Ureter (tissue), 1 donor: ENCODE measurements at regions not wholly inside any gene's neighbourhood (a gene's known extent, or its start where the extent isn't known, plus 50 kb on each side); places are given as distances from the start of the nearest gene placed in this dataset.
"Not testable (repeated sequence)": the region's sequence is repeated elsewhere in the genome, so short reads cannot be mapped to it uniquely, and the experiment has no call there.

ENCODE experiments used
- DNase-seq: peaks from one replicate; pipeline ENCODE4 v3.0.0-alpha.2; 2020; ENCODE audit warnings: low spot score
- donor health status: DM: yes; HTN: yes; CAD: no.

DNA sequence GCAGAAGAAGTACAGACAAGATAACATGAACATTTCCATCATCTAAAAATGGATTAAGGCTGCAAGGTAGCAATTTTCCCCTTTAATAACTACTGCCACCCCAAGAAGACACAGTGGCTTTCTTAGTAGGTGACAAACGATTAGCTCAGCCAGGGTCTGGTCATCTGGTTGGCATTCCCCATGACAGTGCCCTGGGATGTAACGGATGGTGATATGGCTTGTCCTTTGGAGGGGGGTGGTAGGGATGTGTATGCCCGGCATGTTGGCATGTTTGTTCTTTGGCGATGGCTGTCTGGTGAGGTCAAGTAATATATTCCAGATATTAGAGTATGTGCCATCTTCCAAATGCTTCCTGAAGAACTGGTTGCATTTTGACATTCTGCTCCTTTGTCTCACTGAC lies 135.6 kb upstream of the ZNF536 start:
- no peak for DNase-seq

DNA sequence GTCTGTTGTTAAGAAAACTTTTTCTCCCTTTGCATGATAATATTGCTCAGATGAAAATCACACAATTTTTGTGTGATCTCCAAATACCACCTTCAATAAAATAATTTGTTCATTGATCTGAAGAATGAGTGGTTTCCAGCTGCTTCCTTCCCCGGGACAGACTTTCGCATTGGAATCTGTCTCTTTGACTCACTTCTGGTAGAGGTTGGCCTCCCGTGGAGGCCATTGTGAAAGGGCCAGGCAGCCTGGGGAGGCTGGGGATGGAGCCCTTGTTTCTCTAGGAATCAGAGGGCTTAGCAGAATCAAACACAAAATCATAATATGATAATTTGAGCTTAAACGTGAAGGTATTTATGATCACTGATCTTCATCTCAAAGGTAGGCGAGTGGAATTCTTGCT lies 135.0 kb upstream of the ZNF536 start:
- DNase-seq, result no peak

DNA sequence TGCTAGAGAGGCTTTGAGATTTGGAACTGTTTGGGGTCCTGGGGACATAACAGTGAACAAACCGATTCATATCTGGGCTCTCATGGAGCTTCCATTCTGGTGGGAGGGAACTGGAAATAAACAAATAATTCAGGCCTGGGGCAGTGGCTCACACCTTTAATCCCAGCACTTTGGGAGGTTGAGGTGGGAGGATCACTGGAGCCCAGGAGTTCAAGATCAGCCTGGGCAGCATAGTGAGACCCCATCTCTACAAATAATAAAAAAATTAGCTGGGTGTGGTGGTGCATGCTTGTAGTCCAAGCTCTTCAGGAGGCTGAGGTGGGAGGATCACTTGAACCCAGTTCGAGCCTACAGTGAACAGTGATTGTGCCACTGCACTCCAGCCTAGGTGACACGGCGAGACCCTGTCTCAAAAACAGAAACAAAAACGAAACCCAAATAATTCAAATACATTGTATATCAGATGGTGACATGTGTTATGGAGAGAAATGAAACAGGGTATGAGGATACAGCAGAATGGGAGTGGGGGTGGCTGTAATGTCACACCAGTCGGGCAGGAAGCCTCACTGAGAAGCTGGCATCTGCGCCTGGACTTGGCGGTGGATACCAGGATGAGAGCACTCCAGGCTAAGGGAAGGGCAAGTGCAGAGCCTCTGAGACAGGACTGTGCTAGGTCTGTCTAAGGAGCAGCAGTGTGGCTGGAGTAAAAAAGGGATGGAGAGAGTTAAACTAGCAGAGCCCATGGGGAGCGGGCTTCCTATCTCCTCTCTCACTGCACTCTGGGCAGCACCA lies 131.1 kb upstream of the ZNF536 start:
- no peak for DNase-seq

DNA sequence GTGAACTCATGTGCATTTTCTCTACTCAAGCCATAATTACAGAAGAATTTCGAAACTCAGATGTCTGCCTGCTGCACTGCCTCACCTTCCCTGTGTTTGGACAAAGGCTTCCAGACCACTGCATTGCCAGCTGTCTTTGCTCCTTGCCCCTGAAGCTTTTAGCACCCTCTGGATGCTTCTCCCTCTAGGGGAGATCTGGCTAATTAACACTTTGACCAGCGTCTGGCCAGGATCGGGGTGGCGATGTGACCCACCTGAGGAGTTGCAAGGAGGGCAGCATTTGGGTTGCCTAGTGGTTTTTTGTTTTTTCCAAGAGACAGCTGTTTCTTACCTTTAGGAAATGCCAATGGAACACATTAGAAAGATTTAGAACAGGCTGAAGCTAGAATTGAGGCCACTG lies 127.7 kb upstream of the ZNF536 start:
- no peak for DNase-seq

DNA sequence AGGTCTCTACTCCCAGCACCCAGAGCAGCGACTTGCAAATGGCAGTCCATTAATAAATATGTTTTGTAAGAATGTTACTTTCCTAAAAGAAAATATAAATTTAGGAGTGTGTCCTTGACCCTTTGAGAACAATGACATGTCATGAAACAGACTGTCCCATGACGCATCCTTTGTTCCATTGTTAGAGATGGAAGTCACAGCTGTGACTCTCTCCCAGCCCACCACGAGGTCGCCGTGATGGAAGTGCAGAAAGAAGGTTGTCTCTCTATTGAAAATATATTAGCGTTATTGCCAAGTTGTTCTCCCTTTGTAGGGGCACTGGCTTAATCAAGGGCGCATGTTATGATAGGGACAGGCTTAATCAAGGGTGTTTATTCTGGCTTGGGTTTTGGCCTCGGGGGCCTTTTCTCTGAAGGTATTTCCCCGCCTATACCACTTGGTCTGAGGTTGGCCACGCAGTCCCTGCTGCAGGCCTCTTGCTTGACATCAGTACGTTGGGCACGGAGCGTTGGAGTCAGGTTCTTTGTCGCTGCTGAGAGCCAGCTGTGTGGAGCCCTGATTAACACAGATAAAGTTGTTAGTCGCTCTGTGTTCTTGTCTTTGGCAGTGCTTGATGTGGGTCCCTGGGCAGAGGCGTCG lies 126.7 kb upstream of the ZNF536 start:
- DNase-seq, result no peak

DNA sequence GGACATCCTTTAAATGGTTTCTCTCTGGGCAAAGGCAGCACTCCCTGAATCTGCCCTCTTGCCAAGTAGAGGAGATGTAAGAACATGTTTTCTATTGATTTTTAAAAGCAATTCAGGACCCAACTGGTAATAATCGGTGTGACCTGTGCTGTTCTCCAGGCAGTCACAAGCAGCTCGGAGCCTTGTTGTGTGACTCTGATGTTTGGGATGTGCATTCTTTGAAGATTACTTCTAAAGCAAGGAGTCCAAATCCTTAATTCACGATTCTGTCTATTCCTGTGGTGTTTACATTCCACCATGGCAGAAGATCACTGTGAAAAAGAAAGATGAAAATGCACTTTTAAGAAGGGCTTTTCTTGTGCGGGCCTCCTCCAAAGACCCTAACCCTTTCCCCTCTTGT lies 122.3 kb upstream of the ZNF536 start:
- no peak for DNase-seq

DNA sequence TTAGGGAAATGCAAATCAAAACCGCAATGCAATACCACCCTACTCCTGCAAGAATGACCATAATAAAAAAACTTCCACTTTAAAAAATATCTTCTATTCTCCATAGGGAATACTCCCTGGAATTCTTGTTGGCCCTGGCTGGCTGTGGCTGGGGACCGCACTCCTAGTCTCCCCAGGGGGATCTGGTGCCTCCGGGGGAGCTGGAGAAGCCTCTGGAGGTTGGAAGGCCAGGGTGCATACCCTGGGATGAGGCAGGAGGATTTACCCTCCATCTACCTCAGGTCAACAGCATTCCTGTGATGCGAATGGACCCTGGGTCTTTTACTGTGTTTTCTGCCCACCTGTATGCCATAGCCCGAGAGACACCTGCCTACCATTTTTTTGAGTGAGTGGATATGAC lies 120.0 kb upstream of the ZNF536 start:
- DNase-seq, result no peak

DNA sequence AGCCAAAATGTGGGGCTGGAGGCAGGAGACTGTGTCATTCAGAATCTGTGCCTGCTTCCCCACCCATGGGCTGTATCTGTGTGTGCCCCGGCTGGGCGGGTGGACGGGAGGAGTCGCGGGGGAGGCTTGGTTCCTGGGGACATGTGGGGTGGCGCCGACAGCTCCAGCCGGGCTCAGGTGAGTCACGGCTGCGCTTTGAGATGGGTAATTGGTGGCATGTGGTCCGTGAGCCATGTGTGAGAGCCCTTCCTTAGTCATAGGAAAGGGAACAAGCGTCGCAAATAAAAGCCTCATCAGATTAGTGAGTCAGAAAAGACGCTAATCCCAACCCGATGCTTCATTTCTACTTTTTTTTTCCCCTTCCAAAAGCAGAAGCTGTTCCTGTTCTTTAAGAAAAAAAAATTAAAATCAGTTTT lies 118.6 kb upstream of the ZNF536 start:
- DNase-seq, result no peak

DNA sequence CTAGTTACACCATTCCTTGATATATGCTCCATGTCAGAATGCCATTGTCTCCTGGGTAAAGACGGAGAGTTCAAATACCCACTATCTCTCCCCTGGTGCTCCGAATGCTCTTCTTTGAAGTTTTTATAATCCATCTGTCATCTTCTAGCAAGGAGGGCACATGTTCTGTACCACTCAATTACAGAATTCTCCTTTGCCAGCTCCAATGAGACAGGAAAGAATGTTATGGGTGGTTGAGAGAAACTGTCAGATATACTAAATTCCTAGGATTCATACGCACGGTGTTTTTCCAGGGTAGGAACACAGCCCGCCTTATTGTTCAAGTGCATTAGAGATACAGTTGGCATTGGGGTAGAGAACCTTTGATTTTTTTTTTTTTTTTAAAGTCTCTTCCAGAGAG lies 118.0 kb upstream of the ZNF536 start:
- DNase-seq, result no peak

DNA sequence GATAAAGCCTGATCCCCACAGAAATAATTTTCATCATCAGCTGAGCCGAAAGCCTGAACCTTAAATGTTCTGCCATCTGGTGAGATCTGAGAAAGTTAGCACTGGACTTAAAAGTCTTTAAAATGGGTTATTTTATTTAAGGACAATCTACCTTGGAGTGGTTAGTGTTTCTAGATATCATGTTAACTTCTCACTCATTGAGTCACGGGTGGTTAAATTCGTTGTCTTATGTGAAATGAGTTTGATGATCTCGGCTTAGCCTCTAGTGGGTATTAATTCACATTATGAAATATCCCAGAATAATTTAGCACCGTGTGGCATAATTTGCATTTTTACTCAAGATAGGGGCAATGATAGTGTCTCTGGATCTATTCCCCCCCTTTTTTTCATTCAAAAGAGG lies 117.4 kb upstream of the ZNF536 start:
- no peak for DNase-seq

DNA sequence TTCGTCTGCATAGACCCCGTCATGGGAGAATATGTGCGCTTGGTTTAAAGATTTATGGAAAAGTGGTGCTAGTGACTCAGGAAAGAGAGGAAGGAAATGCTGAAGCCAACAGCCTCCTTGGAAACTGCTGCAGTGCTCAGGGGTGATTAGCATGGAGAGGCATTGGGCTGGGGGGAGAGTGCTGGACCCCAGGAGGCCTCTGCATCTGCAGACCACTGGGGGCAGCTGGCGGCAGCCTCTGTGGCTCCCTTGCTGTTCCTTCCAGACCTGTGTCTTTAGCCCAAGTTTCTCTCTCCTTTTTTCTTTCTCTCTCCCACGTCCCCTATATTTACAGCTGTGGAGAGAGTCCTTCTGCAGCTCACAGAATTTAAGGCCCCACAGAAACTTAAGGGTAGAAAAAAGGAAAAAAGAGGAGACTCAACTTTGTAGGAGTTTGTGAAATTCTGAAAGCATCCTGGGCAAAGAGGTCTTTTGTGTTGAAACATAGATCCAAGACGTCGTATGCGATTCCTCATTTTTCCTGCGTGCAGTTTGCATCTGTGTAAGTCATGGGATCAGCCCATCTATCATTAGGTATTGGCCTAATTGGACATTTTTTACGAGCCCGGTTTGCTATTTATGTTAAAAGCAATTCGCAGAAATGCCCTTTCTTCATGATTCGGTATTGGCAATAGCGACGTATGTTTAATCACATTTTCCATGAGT lies 116.2 kb upstream of the ZNF536 start:
- DNase-seq, result no peak

DNA sequence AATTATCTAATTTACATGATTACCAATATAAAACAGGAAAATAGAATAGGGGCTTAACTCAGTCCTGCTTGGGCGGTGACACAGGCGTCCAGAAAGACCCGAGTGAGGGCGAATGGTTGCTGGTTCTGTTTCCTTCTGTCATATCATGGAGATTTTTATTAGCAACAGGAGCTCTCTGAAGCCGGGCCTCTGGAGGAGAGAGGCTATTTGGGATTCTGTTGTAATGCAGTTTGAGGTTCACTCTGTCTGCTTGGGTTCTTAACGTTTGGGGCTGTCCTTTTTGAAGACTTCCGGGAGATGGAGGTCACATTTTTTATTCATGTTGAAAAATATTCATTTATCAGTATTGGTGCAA lies 115.7 kb upstream of the ZNF536 start:
- no peak for DNase-seq

DNA sequence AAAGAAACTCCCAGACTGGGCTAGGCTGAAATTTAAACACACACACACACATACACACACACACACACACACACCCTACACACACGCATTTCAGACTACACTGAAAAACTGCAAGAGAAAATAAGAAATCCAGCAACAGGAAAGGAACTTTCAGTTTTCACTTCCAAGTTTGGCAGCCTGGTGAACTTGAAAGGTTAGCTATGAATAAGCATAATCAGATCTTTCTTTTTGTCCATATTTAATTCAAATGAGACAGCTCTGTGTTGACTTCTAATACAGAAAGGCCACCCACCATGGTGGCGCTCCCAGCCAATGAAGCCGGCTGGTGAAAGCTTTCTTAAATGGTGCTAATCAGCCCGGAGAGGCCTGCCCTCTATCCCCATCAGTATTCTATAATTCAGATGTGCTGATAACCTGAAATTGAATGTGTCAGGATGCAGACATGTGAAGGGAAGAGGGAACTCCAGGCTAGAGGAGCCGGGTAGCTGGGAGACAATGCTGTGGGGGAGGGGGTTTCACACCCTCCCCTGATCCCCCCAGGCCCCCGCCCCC lies 108.3 kb upstream of the ZNF536 start:
- no peak for DNase-seq

DNA sequence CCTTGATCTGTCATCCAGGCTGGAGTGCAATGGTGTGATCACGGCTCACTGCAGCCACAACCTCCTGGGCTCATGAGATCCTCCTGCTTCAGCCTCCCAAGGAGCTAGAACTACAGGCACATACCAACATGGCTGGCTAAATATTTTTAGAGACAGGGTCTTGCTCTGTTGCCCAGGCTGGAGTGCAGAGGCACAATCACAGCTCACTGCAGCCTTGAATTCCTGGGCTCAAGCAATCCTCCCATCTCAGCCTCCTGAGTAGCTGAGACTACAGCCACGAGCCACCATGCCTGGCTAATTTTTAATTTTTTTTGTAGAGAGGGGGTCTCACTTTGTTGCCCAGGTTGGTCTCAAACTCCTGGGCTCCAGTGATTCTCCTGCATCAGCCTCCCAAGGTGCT lies 106.3 kb upstream of the ZNF536 start:
- DNase-seq, result not testable (repeated sequence)

DNA sequence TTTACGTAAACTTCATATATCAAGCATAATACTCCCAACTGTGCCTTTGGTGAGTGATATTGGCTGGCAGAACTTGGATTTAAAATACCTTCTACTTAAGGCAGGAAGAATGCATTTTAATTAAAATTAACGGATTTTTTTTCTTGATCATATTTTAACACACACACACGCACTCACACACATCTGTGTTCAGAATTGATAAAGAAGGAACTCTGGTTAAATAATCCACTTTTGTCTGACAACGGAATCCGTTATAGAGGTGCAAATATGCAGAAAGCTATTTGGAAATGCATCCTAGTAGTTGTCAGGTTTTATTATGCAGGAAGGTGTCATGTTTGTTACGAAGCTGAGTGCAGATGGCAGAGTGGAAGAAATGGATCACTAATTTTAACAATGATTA lies 105.5 kb upstream of the ZNF536 start:
- DNase-seq, result no peak

DNA sequence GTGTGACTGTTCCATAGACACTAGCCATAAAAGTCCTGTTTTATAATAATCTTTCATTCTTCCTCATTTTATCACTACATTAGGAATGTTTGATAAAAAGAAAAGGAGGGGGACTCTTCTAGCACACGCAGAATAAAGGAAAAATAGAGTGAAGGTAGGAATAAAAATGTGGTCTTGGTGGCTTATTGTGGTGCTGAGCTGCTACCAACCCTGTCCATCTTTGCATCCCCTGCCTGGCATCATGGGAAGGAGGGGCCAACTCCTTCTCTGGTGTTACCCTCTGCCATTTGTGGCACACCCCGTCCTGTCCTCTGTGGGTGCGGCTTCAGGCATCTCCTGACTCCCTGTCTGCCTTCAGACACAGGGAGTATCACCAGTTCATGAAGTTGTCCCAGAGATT lies 104.9 kb upstream of the ZNF536 start:
- DNase-seq, result no peak

DNA sequence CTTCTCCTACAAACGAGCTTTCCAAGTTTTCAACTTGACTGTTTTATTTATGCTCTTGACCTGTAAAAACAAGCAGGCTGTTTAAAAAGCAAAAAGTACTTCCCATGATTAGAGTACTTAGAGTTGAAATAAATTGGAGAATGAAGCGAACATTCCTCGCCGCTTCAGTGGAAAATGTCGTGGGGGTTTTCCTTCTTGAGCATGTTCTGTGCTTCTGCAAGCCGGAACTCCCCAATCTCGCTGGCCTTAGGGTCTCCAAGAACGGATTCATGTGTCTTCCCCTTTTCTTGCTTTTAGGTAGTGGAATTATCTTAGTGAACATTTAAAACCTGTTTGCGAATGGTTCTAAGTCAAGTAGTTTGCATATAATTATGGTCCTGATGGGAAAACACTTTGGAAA lies 103.6 kb upstream of the ZNF536 start:
- no peak for DNase-seq

DNA sequence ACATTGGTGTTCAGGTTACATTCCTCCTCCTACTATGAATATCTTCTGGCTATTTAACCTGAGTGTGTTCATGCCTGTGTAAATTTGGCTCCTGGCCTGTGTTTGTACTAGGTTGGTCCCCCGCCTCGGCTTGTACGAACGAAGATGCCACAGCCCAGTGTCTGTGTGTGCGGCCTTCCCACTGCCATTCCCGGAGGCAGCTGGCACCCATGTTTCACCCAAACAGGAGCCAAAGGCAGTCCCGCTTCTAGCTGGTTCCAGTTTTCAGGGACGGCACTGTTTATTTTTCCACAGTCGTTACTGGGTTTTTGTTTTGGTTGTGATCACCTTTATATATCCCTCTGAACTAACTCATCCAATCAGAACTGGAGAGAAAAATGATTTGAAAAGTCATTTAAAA lies 102.5 kb upstream of the ZNF536 start:
- no peak for DNase-seq

DNA sequence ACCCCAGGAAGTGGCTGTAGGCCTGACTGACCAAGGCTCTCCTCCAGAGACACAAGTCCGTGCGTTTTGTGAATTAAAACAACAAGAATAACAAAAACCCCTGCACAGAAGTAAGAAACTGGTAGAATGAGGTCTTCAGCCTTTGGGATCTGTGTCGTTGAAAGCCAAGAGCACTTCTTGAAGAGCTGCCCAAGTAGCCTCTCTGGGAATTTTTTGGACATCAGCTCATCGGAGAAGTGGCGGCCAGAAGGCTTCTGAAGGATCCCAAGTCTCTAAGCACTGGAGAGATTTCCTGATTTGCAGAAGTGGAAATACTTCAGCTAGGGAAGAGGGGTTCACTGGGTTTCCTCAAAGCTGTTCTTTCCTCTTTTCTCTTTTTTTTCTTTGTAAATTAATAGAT lies 100.4 kb upstream of the ZNF536 start:
- DNase-seq, result no peak

DNA sequence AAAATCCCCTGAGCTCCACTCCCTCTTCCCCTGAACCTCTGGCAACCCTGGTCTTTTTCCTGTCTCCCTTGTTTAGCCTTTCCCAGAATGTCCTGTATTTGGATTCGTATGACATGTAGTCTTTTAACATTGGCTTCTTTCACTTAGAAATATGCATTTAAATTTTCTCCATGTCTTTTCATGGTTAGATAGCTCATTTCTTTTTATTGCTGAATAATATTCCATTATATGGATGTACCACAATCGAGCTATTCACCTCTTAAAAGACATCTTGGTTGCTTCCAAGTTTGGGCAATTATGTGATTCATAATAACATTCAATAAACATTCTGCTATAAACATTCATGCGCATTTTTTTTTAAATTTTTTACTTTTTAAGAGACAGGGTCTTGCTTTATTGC lies 99.6 kb upstream of the ZNF536 start:
- DNase-seq, result no peak

DNA sequence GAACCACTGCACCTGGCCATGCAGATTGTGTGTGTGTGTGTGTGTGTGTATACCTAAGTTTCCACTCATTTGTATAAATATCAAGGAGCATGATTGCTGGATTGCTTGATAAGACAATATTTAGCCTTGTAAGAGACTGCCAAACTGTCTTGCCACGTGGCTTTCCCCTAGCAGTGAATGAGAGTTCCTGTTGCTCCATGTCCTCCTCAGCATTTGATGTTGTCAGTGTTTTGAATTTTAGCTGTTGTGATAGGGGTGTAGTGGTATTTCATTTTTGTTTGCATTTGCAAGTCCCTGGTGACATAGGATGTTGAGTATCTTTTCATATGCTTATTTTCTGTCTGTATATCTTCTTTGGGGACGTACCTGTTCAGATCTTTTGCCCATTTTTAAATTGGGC lies 99.0 kb upstream of the ZNF536 start:
- no peak for DNase-seq

DNA sequence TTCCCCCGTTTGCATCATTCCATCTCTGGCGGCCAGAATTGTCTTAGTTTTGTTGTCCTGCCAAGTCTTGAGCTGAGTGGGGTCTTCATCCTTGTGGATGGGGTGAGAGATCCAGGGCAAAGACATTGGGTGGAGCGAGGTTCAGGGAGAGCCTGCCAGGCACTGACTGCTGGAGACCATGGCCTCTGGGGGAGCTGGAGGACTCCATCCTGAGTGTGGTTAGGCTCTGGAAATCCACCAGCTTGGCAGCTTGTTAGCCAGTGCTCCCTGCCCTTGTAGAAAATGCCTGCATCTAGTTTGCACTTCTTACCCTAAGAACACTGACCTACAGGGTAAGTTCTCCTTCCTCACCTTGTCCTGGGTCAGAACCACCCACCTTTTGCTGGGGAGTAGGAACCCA lies 97.2 kb upstream of the ZNF536 start:
- no peak for DNase-seq
